ENCODE measurements at regions not wholly inside any gene's neighbourhood (a gene's known extent, or its start where the extent isn't known, plus 50 kb on each side); places are given as distances from the start of the nearest gene placed in this dataset.

GRCh38 chr2:106623456-106623855 lies 136.3 kb downstream of the CD8B2 start (continued):
- no peak for TF ChIP-seq SMARCB1 (IDR thresholded peaks at IDR 0.05; ENCODE audit: insufficient read length, low read depth)
- no peak for TF ChIP-seq RFX5 (IDR thresholded peaks at IDR 0.05; ENCODE audit: low read depth, low read length)
- no peak for TF ChIP-seq HNRNPK (IDR thresholded peaks at IDR 0.05; ENCODE audit: low read depth, low read length, poor library complexity, severe bottlenecking)
- no peak for TF ChIP-seq TRIM28 (IDR thresholded peaks at IDR 0.05)
- no peak for TF ChIP-seq MAFF (IDR thresholded peaks at IDR 0.05; ENCODE audit: low read length)

DNA sequence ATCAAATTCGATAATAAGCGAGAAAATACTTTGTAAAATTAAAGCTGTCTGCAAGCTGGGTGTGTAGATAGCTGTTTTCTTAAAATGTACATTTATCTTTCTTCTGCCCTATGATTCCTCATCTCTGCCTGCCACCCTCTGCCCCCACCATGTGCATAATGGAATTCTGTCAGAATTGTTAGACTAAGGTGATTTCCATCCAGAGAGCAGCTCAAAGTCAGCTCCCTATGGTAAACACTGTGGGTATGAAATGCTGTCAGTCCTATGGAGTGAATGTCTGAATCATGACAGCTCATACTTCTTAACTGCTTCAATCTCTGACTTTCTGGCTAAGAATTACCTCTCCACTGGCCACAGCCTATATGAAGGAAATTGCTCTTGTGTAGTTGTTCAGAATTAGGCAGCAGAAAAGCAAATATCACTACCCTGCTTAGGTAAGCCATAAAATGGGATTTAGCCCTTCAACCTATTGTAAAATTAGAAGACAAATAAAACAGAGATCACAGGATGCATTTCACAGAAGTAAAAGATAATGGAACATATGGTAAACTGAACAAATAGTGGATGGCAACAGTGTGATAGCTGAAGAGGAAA lies 137.7 kb downstream of the CD8B2 start:
- intact Hi-C loops (cut with micrococcal nuclease): no loop called here
- DNase-seq (ENCODE audit: extremely low read depth in 1 of 4, low spot score in 3 of 4): no peak
- TF ChIP-seq, protein P1, sequence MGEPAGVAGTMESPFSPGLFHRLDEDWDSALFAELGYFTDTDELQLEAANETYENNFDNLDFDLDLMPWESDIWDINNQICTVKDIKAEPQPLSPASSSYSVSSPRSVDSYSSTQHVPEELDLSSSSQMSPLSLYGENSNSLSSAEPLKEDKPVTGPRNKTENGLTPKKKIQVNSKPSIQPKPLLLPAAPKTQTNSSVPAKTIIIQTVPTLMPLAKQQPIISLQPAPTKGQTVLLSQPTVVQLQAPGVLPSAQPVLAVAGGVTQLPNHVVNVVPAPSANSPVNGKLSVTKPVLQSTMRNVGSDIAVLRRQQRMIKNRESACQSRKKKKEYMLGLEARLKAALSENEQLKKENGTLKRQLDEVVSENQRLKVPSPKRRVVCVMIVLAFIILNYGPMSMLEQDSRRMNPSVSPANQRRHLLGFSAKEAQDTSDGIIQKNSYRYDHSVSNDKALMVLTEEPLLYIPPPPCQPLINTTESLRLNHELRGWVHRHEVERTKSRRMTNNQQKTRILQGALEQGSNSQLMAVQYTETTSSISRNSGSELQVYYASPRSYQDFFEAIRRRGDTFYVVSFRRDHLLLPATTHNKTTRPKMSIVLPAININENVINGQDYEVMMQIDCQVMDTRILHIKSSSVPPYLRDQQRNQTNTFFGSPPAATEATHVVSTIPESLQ (CRISPR knock-in tag; IDR thresholded peaks at IDR 0.05): no peak
- TF ChIP-seq DACH1 (IDR thresholded peaks at IDR 0.05; ENCODE audit: partially characterized antibody) (no peak), HIVEP1 (CRISPR knock-in tag; IDR thresholded peaks at IDR 0.05) (no peak), ETV6 (IDR thresholded peaks at IDR 0.05; ENCODE audit: borderline replicate concordance in 1 of 2, low read depth in 2 of 2, low read length in 1 of 2) (no peak), ETV6 (CRISPR knock-in tag; IDR thresholded peaks at IDR 0.05; ENCODE audit: borderline replicate concordance) (no peak), RCOR1 (IDR thresholded peaks at IDR 0.05; ENCODE audit: borderline replicate concordance in 1 of 2, low read depth in 2 of 2, low read length in 2 of 2) (no peak), RFX7 (CRISPR knock-in tag; IDR thresholded peaks at IDR 0.05) (no peak), ZNF224 (CRISPR knock-in tag; IDR thresholded peaks at IDR 0.05) (no peak), PHF20 (IDR thresholded peaks at IDR 0.05; ENCODE audit: partially characterized antibody) (no peak), PHF21A (IDR thresholded peaks at IDR 0.05; ENCODE audit: borderline replicate concordance, low read depth) (no peak), ARID2 (IDR thresholded peaks at IDR 0.05) (no peak)
- TF ChIP-seq, protein P2, sequence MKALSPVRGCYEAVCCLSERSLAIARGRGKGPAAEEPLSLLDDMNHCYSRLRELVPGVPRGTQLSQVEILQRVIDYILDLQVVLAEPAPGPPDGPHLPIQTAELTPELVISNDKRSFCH (CRISPR knock-in tag; IDR thresholded peaks at IDR 0.05): no peak
- TF ChIP-seq, protein P2 (tag; IDR thresholded peaks at IDR 0.05): no peak

More for the DNA sequence above, 137.7 kb downstream of the CD8B2 start:
- in situ Hi-C loops (cut with MboI): no loop called here
- Histone ChIP-seq H3K9me1 (ENCODE audit: control insufficient read depth, insufficient read depth, low read length) (no peaks in the 10 kb centered on the region), H3K4me3 (no peak overlapping the region), H3K27me3 (ENCODE audit: control insufficient read depth in 2 of 2, insufficient read depth in 2 of 2, low read length in 2 of 2) (no peaks in the 10 kb centered on the region), H3K27ac (ENCODE audit: extremely low read depth, low read depth, low read length) (no peak overlapping the region), H3K4me1 (replicated peaks in 1 of 2; ENCODE audit: control insufficient read depth in 2 of 2, insufficient read depth in 2 of 2, low read length in 2 of 2) (no peaks in the 10 kb centered on the region), H3K9me3 (replicated peaks; ENCODE audit: control insufficient read depth, insufficient read depth, low read depth, low read length) (no peaks in the 10 kb centered on the region), H3K4me2 (ENCODE audit: insufficient read depth, low read length) (no peak overlapping the region), H3K79me2 (ENCODE audit: control insufficient read depth, insufficient read depth, low read length) (no peaks in the 10 kb centered on the region), H3K36me3 (ENCODE audit: control insufficient read depth, insufficient read depth, low read length) (no peaks in the 10 kb centered on the region), H4K20me1 (replicated peaks; ENCODE audit: control insufficient read depth, insufficient read depth, low read length) (no peaks in the 10 kb centered on the region), H3K9ac (ENCODE audit: insufficient read depth in 1 of 2, low read depth in 2 of 2, low read length in 2 of 2) (no peak overlapping the region), H2AFZ (ENCODE audit: low read depth, low read length) (no peak overlapping the region)
- WGBS (ENCODE audit: insufficient coverage, low coverage, missing lambda C conversion rate): 0% methylated on average over 2 of the region's 2 CpGs
- no peak for FAIRE-seq
- CTCF ChIA-PET (ENCODE audit: low intra/inter-chr PET ratio): no interaction called here
- BruUV-seq (replicated peaks): no TSS peak
- no peak for ATAC-seq
- POLR2A ChIA-PET: no interaction called here

All from K562 (cell line).